ENCODE measurements at regions not wholly inside any gene's neighbourhood (a gene's known extent, or its start where the extent isn't known, plus 50 kb on each side); places are given as distances from the start of the nearest gene placed in this dataset.

DNA sequence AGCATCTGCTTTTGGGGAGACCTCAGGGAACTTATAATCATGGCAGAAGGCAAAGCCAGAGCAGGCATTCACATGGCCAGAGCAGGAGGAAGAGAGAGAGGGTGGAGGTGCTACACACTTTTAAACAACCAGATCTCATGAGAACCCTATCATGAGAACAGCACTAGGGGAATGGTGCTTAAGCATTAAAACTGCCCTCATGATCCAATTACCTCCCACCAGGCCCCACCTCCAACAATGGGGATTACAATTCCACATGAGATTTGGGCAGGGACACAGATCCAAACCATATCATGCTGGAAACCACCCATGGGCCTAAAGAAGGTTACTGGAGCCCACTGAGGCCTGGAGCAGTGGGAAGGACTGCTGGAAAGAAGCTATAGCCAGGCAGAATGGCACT lies 66.9 kb upstream of the CHST1 start:
- TF ChIP-seq, protein P1, sequence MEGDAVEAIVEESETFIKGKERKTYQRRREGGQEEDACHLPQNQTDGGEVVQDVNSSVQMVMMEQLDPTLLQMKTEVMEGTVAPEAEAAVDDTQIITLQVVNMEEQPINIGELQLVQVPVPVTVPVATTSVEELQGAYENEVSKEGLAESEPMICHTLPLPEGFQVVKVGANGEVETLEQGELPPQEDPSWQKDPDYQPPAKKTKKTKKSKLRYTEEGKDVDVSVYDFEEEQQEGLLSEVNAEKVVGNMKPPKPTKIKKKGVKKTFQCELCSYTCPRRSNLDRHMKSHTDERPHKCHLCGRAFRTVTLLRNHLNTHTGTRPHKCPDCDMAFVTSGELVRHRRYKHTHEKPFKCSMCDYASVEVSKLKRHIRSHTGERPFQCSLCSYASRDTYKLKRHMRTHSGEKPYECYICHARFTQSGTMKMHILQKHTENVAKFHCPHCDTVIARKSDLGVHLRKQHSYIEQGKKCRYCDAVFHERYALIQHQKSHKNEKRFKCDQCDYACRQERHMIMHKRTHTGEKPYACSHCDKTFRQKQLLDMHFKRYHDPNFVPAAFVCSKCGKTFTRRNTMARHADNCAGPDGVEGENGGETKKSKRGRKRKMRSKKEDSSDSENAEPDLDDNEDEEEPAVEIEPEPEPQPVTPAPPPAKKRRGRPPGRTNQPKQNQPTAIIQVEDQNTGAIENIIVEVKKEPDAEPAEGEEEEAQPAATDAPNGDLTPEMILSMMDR (IDR thresholded peaks at IDR 0.05; ENCODE audit: low read length) = no peak
- TF ChIP-seq EZH2 (optimal IDR thresholded peaks at IDR 0.05; ENCODE audit: low read depth, low read length) (no peak), EZH2phosphoT487 (IDR thresholded peaks at IDR 0.05; ENCODE audit: low read length) (no peak)

Data from MM.1S (cell line).